HUES48 (cell line): ENCODE measurements at regions not wholly inside any gene's neighbourhood (a gene's known extent, or its start where the extent isn't known, plus 50 kb on each side); places are given as distances from the start of the nearest gene placed in this dataset.
"Not testable (repeated sequence)": the region's sequence is repeated elsewhere in the genome, so short reads cannot be mapped to it uniquely, and the experiment has no call there.

ENCODE experiments used
- H3K27ac ChIP-seq: one replicate; pipeline ENCODE4 v1.7.0; 2013; ENCODE audit warnings: low read depth, low read length, inconsistent platforms
- H3K27me3 ChIP-seq: 2 replicates; pipeline ENCODE4 v1.6.1; 2013; ENCODE audit warnings: mild to moderate bottlenecking, low read length; ENCODE audit not compliant: control insufficient read depth, insufficient read depth
- H3K36me3 ChIP-seq: 2 replicates; pipeline ENCODE4 v1.6.1; 2013; ENCODE audit warnings: low read length; ENCODE audit not compliant: control insufficient read depth, insufficient read depth
- H3K4me1 ChIP-seq: 2 replicates; pipeline ENCODE4 v1.6.1; 2013; ENCODE audit warnings: mild to moderate bottlenecking, low read length; ENCODE audit not compliant: control insufficient read depth, insufficient read depth
- H3K4me3 ChIP-seq: 2 replicates; pipeline ENCODE4 v1.5.1; 2013; ENCODE audit warnings: mild to moderate bottlenecking, low read depth, low read length
- H3K9ac ChIP-seq: 2 replicates; pipeline ENCODE4 v1.6.1; 2013; ENCODE audit warnings: mild to moderate bottlenecking, low read depth, low read length, moderate library complexity
- H3K9me3 ChIP-seq: 2 replicates; pipeline ENCODE4 v1.6.1; 2013; ENCODE audit warnings: low read length; ENCODE audit not compliant: control insufficient read depth, insufficient read depth

DNA sequence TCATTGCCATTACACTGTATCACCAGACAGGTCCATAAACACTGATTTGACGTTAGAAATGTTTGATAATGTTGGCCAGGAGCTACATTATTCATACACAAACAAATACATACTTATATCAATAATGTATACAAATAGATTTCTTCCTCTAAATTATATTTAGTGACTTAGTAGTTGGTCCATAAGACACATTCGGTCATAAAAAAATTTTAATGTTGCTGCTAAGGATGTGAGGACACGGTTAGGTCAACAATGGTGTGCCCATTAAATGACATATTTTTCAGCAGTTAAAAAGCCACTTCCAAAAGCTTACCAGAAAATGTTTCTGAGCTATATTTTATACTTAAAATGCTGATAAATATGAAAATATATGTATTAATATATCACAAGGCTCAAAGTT lies 1148.7 kb upstream of the TMEM132C start:
- no peaks in the 10 kb centered on the region for H3K9me3 ChIP-seq

DNA sequence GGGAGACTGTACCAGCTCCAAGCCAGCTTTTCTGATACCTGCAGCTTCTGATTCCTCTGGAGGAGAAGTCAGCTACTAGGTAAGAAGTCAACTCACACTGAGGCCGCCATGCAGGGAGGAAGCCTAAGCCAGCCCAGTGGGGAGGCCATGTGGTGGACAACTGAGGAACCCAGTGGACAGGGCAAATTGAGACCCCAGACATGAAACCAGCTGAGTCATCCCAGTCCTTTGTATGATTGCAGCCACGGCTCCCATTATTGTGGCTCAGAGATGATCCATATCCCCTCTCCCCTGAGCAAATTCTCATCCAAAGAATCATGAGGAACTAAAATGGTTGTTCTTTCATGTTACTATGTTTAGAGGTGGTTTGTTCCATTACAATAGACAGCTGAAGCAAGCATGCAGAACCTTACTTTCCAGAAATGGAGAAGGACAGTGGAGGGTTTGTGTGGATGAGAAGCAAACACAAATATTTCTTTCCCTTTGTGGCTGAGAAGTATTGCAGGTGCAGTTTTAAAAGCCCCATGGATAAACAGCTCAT lies 1147.3 kb upstream of the TMEM132C start:
- Histone ChIP-seq H3K4me3 (no peak overlapping the region), H3K27me3 (no peaks in the 10 kb centered on the region), H3K9ac (no peak overlapping the region), H3K4me1 (no peaks in the 10 kb centered on the region), H3K9me3 (no peaks in the 10 kb centered on the region), H3K36me3 (no peaks in the 10 kb centered on the region), H3K27ac (no peak overlapping the region)

More for the DNA sequence above, 1148.7 kb upstream of the TMEM132C start:
- Histone ChIP-seq H3K36me3 (no peaks in the 10 kb centered on the region), H3K4me3 (no peak overlapping the region), H3K4me1 (peaks cover 12% of the 10 kb centered on the region; the same call in 1 of the 2 replicates), H3K27me3 (no peaks in the 10 kb centered on the region), H3K27ac (no peak overlapping the region), H3K9ac (no peak overlapping the region)

DNA sequence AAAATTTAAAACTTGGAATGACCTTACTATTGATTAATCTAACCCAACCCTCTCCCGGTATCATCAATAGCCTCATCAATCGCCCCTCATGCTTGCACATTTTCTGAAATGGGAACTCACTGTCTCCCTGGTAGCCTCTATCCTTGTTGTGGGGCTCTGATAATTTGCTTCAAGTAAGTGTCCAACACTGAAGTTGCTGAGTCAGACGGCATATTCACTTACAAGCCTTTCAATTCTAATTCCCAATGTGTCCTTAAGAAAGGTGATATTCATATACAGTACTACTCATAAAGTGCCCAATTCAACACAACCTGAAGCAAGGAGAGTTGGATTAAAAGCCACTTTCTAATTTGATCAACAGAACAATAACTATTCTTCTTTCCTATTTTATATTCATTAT lies 1146.1 kb upstream of the TMEM132C start:
- Histone ChIP-seq H3K4me3 (no peak overlapping the region), H3K27ac (no peak overlapping the region), H3K27me3 (no peaks in the 10 kb centered on the region)

DNA sequence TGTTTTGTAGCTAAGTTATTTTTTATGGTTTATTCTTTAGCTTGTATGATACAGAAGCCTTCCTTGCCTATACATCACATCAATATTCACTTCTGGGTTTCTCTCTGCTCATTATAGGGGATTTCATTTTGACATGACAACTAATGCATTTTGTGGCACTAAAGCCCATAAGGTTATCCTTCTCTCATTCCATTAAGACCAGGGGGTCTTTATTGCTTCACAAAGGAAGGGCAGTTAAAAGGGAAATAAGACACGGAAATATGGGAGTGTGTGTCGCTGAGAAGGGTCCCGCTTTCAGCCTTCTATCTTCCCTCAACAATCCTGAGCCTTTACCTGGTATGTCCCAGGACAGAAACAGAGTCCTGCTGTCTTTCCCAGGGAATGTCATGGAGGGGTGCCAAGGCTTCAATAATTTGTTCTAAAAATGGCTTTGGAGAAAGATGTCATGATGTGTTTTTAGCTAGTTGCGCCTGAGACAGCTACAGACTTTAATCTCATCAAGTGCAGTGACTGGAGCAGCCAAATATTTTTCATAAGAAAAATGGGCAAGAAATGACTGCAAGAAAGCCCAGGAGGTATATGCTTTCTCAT lies 1145.4 kb upstream of the TMEM132C start:
- no peak overlapping the region for H3K9ac ChIP-seq
- no peak overlapping the region for H3K4me3 ChIP-seq
- H3K27ac ChIP-seq: no peak overlapping the region
- no peaks in the 10 kb centered on the region for H3K36me3 ChIP-seq
- no peaks in the 10 kb centered on the region for H3K9me3 ChIP-seq
- H3K27me3 ChIP-seq: no peaks in the 10 kb centered on the region
- no peaks in the 10 kb centered on the region for H3K4me1 ChIP-seq

More for the DNA sequence above, 1146.1 kb upstream of the TMEM132C start:
- H3K4me1 ChIP-seq: no peaks in the 10 kb centered on the region
- no peaks in the 10 kb centered on the region for H3K36me3 ChIP-seq
- H3K9ac ChIP-seq: no peak overlapping the region
- H3K9me3 ChIP-seq: no peaks in the 10 kb centered on the region

DNA sequence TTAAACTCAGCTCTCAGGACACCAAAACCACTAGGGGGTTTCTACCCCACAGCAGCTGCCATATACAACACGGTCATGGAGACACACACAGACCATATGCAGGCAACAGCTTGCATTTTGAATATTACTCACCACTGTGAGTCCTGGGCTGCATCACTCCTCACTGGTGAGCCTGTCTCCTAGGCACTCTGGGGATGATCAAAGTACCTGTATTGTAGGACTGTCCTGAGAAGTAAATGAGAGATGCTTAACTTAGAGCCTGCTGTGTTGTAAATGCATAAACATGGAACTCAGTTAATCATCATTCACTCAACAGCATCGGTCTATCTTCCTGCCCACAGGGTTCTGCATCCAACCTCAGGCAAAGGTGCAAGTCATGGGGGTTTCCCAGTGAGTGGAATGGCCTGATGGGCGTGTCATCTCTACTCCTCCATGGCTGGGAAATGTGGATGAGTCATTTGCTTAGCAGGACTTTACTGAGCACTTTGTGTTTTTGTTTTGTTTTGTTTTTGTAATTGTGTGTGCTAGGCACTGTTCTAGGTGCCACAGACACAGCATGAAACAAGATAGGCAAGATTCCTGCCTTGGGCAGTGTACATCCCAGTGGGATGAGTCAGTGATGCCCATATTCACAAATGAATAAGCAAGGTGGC lies 1141.2 kb upstream of the TMEM132C start:
- Histone ChIP-seq H3K4me3 (no peak overlapping the region), H3K4me1 (0 out of 2 replicates have a peak, but pooled peaks cover 4% of the 10 kb centered on the region), H3K27me3 (no peaks in the 10 kb centered on the region), H3K9ac (no peak overlapping the region), H3K27ac (no peak overlapping the region), H3K36me3 (no peaks in the 10 kb centered on the region), H3K9me3 (no peaks in the 10 kb centered on the region)

DNA sequence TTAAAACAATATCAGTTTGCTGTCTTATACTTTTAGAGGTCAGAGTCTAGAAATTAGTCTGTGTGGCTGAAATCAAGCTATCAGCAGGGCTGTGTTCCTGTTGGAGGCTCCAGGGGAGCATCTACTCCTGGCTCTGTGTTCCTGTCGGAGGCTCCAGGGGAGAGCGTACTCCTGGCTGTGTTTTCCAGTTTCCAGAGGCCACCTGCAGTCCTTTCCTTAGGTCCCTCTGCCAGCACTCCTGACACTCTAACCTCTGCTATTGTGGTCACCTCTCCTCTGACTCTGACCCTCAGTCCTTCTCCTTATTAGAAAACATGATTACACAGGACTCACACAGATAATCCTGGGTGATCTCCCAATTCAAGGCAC lies 1140.7 kb upstream of the TMEM132C start:
- H3K9ac ChIP-seq: no peak overlapping the region
- no peak overlapping the region for H3K27ac ChIP-seq
- H3K36me3 ChIP-seq: no peaks in the 10 kb centered on the region
- no peaks in the 10 kb centered on the region for H3K9me3 ChIP-seq
- H3K4me3 ChIP-seq: no peak overlapping the region
- 0 out of 2 replicates have a peak, but pooled peaks cover 4% of the 10 kb centered on the region for H3K4me1 ChIP-seq
- no peaks in the 10 kb centered on the region for H3K27me3 ChIP-seq

DNA sequence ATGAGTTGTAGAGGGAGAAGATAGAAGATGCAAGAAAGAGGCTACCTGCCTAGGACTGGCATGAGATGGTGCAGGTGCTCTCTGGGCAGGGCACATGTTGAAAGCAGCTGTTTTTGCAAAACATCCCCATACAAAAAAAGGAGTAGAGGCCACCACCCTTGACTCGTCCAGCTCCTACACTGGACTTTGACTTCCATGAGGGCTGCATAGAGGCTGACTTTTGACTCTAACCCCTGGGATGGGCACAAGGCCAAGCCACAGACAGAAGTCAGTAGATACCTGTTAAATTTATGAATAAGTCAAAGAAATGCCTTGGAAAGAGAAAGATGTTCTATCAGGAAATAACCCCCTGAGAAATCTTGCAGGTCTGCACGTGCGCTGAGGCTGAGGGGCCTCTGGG lies 1139.1 kb upstream of the TMEM132C start:
- no peak overlapping the region for H3K27ac ChIP-seq
- H3K4me1 ChIP-seq: 0 out of 2 replicates have a peak, but pooled peaks cover 4% of the 10 kb centered on the region
- H3K36me3 ChIP-seq: no peaks in the 10 kb centered on the region
- H3K4me3 ChIP-seq: no peak overlapping the region
- no peak overlapping the region for H3K9ac ChIP-seq
- no peaks in the 10 kb centered on the region for H3K27me3 ChIP-seq
- H3K9me3 ChIP-seq: no peaks in the 10 kb centered on the region

DNA sequence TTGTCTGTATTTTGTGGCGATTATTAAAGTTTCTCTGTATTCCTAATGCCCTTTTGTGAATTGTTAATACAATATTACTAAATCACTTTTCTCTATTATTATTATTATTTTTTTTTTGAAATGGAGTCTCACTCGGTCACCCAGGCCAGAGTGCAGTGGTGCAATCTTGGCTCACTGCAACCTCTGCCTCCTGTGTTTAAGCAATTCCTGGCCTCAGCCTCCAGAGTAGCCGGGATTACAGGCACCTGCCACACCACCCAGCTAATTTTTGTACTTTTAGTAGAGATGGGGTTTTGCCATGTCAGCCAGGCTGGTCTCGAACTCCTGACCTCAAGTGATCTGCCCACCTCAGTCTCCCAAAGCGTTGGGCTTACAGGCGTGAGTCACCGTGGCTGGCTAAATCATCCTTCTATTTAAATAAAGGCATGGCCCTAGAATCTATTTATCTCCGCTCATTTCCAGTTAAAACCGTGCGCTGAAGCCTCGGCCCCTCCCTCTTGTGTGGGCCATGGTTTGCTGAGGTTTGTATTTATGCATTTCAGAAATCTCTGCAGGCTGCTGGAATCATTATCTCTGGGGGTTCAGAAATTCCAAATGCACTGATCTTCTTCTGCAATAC lies 1136.4 kb upstream of the TMEM132C start:
- Histone ChIP-seq H3K36me3 (no peaks in the 10 kb centered on the region), H3K4me3 (no peak overlapping the region), H3K4me1 (0 out of 2 replicates have a peak, but pooled peaks cover 4% of the 10 kb centered on the region), H3K27me3 (no peaks in the 10 kb centered on the region), H3K9ac (no peak overlapping the region), H3K9me3 (no peaks in the 10 kb centered on the region), H3K27ac (no peak overlapping the region)

DNA sequence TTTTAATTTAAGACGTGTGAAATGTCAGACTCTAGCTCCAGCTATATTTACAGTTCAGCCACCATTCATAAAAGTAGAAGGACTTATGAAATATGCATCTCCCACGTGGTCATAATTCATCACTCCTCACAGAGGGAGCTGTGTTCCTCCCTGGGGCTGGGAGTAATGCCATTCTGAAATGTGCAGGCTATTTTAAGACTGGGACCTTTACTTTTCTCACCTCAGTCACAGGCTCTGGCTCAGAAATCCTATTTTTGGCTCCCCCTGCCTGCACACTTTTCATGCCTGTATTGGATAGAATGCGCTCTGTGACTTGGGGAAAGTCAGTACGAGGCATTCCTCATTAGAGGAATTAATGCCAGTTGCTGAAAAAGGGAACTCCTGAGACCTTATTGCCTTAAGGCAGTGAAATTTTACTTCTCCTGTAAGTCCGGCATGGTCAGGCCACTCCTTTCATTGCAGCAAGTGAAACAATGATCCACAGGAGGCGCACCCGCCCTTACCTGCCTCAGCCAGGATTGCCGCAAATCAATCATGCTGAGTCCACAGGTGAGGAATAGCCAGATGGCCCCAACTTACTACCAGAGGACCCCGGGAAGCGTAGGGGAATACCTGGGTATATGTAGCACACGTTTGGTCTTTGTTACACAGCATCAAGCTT lies 1133.2 kb upstream of the TMEM132C start:
- Histone ChIP-seq H3K9ac (no peak overlapping the region), H3K27ac (no peak overlapping the region), H3K4me3 (no peak overlapping the region), H3K4me1 (0 out of 2 replicates have a peak, but pooled peaks cover 4% of the 10 kb centered on the region), H3K27me3 (no peaks in the 10 kb centered on the region), H3K9me3 (no peaks in the 10 kb centered on the region), H3K36me3 (no peaks in the 10 kb centered on the region)

DNA sequence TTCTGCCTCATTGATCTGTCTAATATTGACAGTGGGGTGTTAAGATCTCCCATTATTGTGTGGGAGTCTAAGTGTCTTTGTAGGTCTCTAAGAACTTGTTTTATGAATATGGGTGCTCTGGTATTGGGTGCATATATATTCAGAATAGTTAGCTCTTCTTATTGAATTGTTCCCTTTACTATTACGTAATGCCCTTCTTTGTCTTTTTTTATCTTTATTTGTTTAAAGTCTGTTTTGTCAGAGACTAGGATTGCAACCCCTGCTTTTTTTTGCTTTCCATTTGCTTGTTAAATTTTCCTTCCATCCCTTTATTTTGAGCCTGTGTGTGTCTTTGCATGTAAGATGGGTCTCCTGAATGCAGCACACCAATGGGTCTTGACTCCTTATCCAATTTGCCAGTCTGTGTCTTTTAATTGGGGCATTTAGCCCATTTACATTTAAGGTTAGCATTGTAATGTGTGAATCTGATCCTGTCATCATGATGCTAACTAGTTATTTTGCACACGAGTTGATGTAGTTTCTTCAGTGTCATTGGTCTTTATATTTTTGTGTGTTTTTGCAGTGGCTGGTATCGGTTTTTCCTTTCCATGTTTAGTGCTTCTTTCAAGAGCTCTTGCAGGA lies 1126.0 kb upstream of the TMEM132C start:
- not testable (repeated sequence) for H3K9ac ChIP-seq, H3K27me3 ChIP-seq, H3K9me3 ChIP-seq, H3K36me3 ChIP-seq, H3K4me1 ChIP-seq, H3K27ac ChIP-seq, H3K4me3 ChIP-seq
